NT2/D1 (cell line): ENCODE measurements at regions not wholly inside any gene's neighbourhood (a gene's known extent, or its start where the extent isn't known, plus 50 kb on each side); places are given as distances from the start of the nearest gene placed in this dataset.

ENCODE experiments used
- SUZ12 ChIP-seq: IDR thresholded peaks from 2 replicates; pipeline ENCODE4 v1.6.1; 2011; ENCODE audit not compliant: insufficient read length, insufficient read depth; ENCODE audit errors: extremely low read depth
- YY1 ChIP-seq: IDR thresholded peaks from 2 replicates; pipeline ENCODE4 v1.6.1; 2011; ENCODE audit not compliant: insufficient read length, insufficient read depth
- ZNF274 ChIP-seq: IDR thresholded peaks from 2 replicates; pipeline ENCODE4 v1.6.1; 2011; ENCODE audit warnings: mild to moderate bottlenecking, low read depth, low read length

DNA sequence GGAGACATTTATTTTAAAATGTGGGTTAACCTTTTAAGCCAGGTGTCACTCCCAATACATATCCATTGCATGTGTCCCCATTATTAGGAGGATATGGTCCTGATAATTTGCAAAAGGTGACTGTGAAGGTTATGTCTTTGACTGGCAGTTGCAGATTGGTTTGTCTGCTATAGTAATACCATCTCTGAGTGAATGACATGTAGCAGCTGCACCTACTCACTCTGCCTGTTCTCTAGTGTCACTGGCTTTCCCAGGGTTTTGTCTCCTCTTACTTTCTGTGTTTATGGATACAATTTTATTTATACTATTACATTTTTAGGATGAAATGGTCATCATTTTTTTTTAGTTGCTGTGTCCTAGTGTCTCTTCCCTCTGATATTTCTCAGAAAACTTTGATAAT, 393.2 kb downstream of the C3orf38 start:
- TF ChIP-seq YY1 = no peak
- TF ChIP-seq SUZ12 = no peak
- TF ChIP-seq ZNF274 = no peak
